ENCODE measurements at regions not wholly inside any gene's neighbourhood (a gene's known extent, or its start where the extent isn't known, plus 50 kb on each side); places are given as distances from the start of the nearest gene placed in this dataset.

- no peak overlapping the region for H3K9ac ChIP-seq (ENCODE audit: low read length)
- H3K79me2 ChIP-seq (ENCODE audit: insufficient read depth, low read length): no peaks in the 10 kb centered on the region
- H3K4me2 ChIP-seq (ENCODE audit: low read depth, low read length, poor library complexity, severe bottlenecking): no peak overlapping the region
- H3K27ac ChIP-seq (ENCODE audit: low read depth, low read length): no peak overlapping the region
- H3K36me3 ChIP-seq (ENCODE audit: low read length): no peaks in the 10 kb centered on the region
- no peaks in the 10 kb centered on the region for H3F3A ChIP-seq (ENCODE audit: insufficient read depth)
- no peak for TF ChIP-seq EZH2phosphoT487 (conservative IDR thresholded peaks at IDR 0.05; ENCODE audit: low read length)
- TF ChIP-seq CTCF (IDR thresholded peaks at IDR 0.05; ENCODE audit: insufficient read depth, low read length, poor library complexity, severe bottlenecking): no peak
- no peak overlapping the region for H3K4me3 ChIP-seq (ENCODE audit: insufficient read depth, low read length, poor library complexity, severe bottlenecking)
- H3K9me2 ChIP-seq (replicated peaks; ENCODE audit: insufficient read depth, low read length): no peaks in the 10 kb centered on the region
- H2AFZ ChIP-seq (ENCODE audit: low read depth, low read length, severe bottlenecking): no peak overlapping the region
- H4K20me1 ChIP-seq (ENCODE audit: low read depth, low read length): no peaks in the 10 kb centered on the region
- H3K9me3 ChIP-seq (ENCODE audit: insufficient read depth, low read length): no peaks in the 10 kb centered on the region
- H3K27me3 ChIP-seq (ENCODE audit: low read length): no peaks in the 10 kb centered on the region
Observed at GRCh38 chr10:52871191-52871843, 98.7 kb upstream of the MBL2 start.

GRCh38 chr10:52870562-52870961 lies 98.0 kb upstream of the MBL2 start:
- no peaks in the 10 kb centered on the region for H3K27me3 ChIP-seq (ENCODE audit: low read length)
- no peak overlapping the region for H2AFZ ChIP-seq (ENCODE audit: low read depth, low read length, severe bottlenecking)
- TF ChIP-seq EZH2phosphoT487 (conservative IDR thresholded peaks at IDR 0.05; ENCODE audit: low read length) (no peak), CTCF (IDR thresholded peaks at IDR 0.05; ENCODE audit: insufficient read depth, low read length, poor library complexity, severe bottlenecking) (no peak)
- no peaks in the 10 kb centered on the region for H3K9me2 ChIP-seq (replicated peaks; ENCODE audit: insufficient read depth, low read length)
- H3F3A ChIP-seq (ENCODE audit: insufficient read depth): no peaks in the 10 kb centered on the region
- no peak overlapping the region for H3K9ac ChIP-seq (ENCODE audit: low read length)
- H3K4me3 ChIP-seq (ENCODE audit: insufficient read depth, low read length, poor library complexity, severe bottlenecking): no peak overlapping the region
- no peaks in the 10 kb centered on the region for H3K36me3 ChIP-seq (ENCODE audit: low read length)
- no peak overlapping the region for H3K27ac ChIP-seq (ENCODE audit: low read depth, low read length)
- no peaks in the 10 kb centered on the region for H4K20me1 ChIP-seq (ENCODE audit: low read depth, low read length)
- no peak overlapping the region for H3K4me2 ChIP-seq (ENCODE audit: low read depth, low read length, poor library complexity, severe bottlenecking)
- H3K9me3 ChIP-seq (ENCODE audit: insufficient read depth, low read length): no peaks in the 10 kb centered on the region
- no peaks in the 10 kb centered on the region for H3K79me2 ChIP-seq (ENCODE audit: insufficient read depth, low read length)

GRCh38 chr10:52869864-52870263 lies 97.3 kb upstream of the MBL2 start:
- no peak overlapping the region for H2AFZ ChIP-seq (ENCODE audit: low read depth, low read length, severe bottlenecking)
- no peaks in the 10 kb centered on the region for H3K27me3 ChIP-seq (ENCODE audit: low read length)
- H3K9me2 ChIP-seq (replicated peaks; ENCODE audit: insufficient read depth, low read length): no peaks in the 10 kb centered on the region
- no peak for TF ChIP-seq EZH2phosphoT487 (conservative IDR thresholded peaks at IDR 0.05; ENCODE audit: low read length)
- TF ChIP-seq CTCF (IDR thresholded peaks at IDR 0.05; ENCODE audit: insufficient read depth, low read length, poor library complexity, severe bottlenecking): no peak
- H3K4me2 ChIP-seq (ENCODE audit: low read depth, low read length, poor library complexity, severe bottlenecking): no peak overlapping the region
- H3K27ac ChIP-seq (ENCODE audit: low read depth, low read length): no peak overlapping the region
- no peak overlapping the region for H3K4me3 ChIP-seq (ENCODE audit: insufficient read depth, low read length, poor library complexity, severe bottlenecking)
- no peaks in the 10 kb centered on the region for H3K79me2 ChIP-seq (ENCODE audit: insufficient read depth, low read length)
- no peaks in the 10 kb centered on the region for H3F3A ChIP-seq (ENCODE audit: insufficient read depth)
- H3K9me3 ChIP-seq (ENCODE audit: insufficient read depth, low read length): no peaks in the 10 kb centered on the region
- H3K36me3 ChIP-seq (ENCODE audit: low read length): no peaks in the 10 kb centered on the region
- no peaks in the 10 kb centered on the region for H4K20me1 ChIP-seq (ENCODE audit: low read depth, low read length)
- H3K9ac ChIP-seq (ENCODE audit: low read length): no peak overlapping the region

All from SU-DHL-6 (cell line).